NCI-H2171 treated with DMSO at 0.1 percent for 48 hours (cell line): ENCODE measurements at regions not wholly inside any gene's neighbourhood (a gene's known extent, or its start where the extent isn't known, plus 50 kb on each side); places are given as distances from the start of the nearest gene placed in this dataset.
"Not testable (repeated sequence)": the region's sequence is repeated elsewhere in the genome, so short reads cannot be mapped to it uniquely, and the experiment has no call there.

ENCODE experiments used
- DNase-seq: peaks from one replicate; lab custom pipeline; 2025; lab: John Stamatoyannopoulos, UW

- DNase-seq = no peak
These were observed 127.7 kb downstream of the ALDH8A1 start for GRCh38 chr6:134821928-134822864.

GRCh38 chr6:134821397-134821796, 128.5 kb downstream of the ALDH8A1 start:
- DNase-seq = no peak

- no peak for DNase-seq
These were observed 129.8 kb downstream of the ALDH8A1 start for GRCh38 chr6:134819863-134820800.

- DNase-seq = no peak
These were observed 130.7 kb downstream of the ALDH8A1 start for GRCh38 chr6:134819236-134819635.

GRCh38 chr6:134817448-134817847, 132.5 kb downstream of the ALDH8A1 start:
- DNase-seq = no peak

- no peak for DNase-seq
These were observed 133.1 kb downstream of the ALDH8A1 start for GRCh38 chr6:134816780-134817179.

- no peak for DNase-seq
These were observed 133.6 kb downstream of the ALDH8A1 start for GRCh38 chr6:134816300-134816699.

GRCh38 chr6:134814076-134814695, 135.7 kb downstream of the ALDH8A1 start:
- DNase-seq = no peak

- no peak for DNase-seq
These were observed 136.8 kb downstream of the ALDH8A1 start for GRCh38 chr6:134813146-134813545.

GRCh38 chr6:134810402-134810801, 139.5 kb downstream of the ALDH8A1 start:
- no peak for DNase-seq

GRCh38 chr6:134809130-134809529, 140.8 kb downstream of the ALDH8A1 start:
- no peak for DNase-seq

- no peak for DNase-seq
These were observed 143.6 kb downstream of the ALDH8A1 start for GRCh38 chr6:134806180-134806798.

GRCh38 chr6:134805168-134805567, 144.7 kb downstream of the ALDH8A1 start:
- no peak for DNase-seq

GRCh38 chr6:134804311-134804710, 145.6 kb downstream of the ALDH8A1 start:
- DNase-seq = not testable (repeated sequence)

- DNase-seq = no peak
These were observed 147.4 kb downstream of the ALDH8A1 start for GRCh38 chr6:134802426-134803058.

GRCh38 chr6:134797400-134798113, 152.3 kb downstream of the ALDH8A1 start:
- DNase-seq = no peak

- no peak for DNase-seq
These were observed 154.2 kb downstream of the ALDH8A1 start for GRCh38 chr6:134795691-134796090.

- DNase-seq = no peak
These were observed 154.9 kb downstream of the ALDH8A1 start for GRCh38 chr6:134795001-134795400.

- not testable (repeated sequence) for DNase-seq
These were observed 158.6 kb downstream of the ALDH8A1 start for GRCh38 chr6:134791243-134791843.

GRCh38 chr6:134787261-134787877, 162.5 kb downstream of the ALDH8A1 start:
- no peak for DNase-seq
